GM12878 (cell line): ENCODE measurements at regions not wholly inside any gene's neighbourhood (a gene's known extent, or its start where the extent isn't known, plus 50 kb on each side); places are given as distances from the start of the nearest gene placed in this dataset.

Source experiments
- ATAC-seq: fragments of 200-7000 bp; cut with Tn5 transposase; 3 replicates; pipeline ENCODE4 v1.9.1; 2020; ENCODE audit warnings: mild to moderate bottlenecking, moderate library complexity
- BruUV-seq: library from RNA; stranded (reverse); fragments of 400-500 nt; replicated peaks from 2 replicates; lab custom pipeline; 2021; lab: Mats Ljungman, UMichigan
- CTCF ChIA-PET: fragments of 300-600 bp; sonication (Branson Sonifier 250); formaldehyde crosslinking; extraction: SDS; loops from one replicate; lab custom pipeline; 2021; ENCODE audit warnings: inconsistent platforms; lab: Yijun Ruan, JAX
- POLR2A ChIA-PET: fragments of 350-600 bp; formaldehyde crosslinking; extraction: SDS; loops from one replicate; lab custom pipeline; 2021; ENCODE audit warnings: inconsistent platforms; lab: Charles Lee
- RAD21 ChIA-PET: fragments of 300-600 bp; sonication (Branson Sonifier 250); formaldehyde crosslinking; loops from one replicate; lab custom pipeline; 2023; ENCODE audit warnings: antibody characterized with exemption; ENCODE audit not compliant: unreplicated experiment; lab: Charles Lee
- SMC1A ChIA-PET: fragments of 300-600 bp; sonication (Branson Sonifier 250); formaldehyde crosslinking; loops from one replicate; lab custom pipeline; 2023; ENCODE audit not compliant: unreplicated experiment, uncharacterized antibody; lab: Charles Lee
- DNase-seq: peaks from one replicate; pipeline ENCODE4 v3.0.0-alpha.2; 2011; ENCODE audit warnings: low read depth, low spot score
- FAIRE-seq: peaks from 3 replicates; lab custom pipeline; 2011; peaks lifted over from hg19 to GRCh38; lab: Jason Lieb, UNC
- H2AFZ ChIP-seq: 2 replicates; pipeline ENCODE4 v1.6.0; 2011; ENCODE audit warnings: low read depth, low read length, control low read depth; ENCODE audit not compliant: control insufficient read depth
- H3K27ac ChIP-seq: 2 replicates; pipeline ENCODE4 v1.5.1; 2011; ENCODE audit warnings: control low read depth; ENCODE audit not compliant: control insufficient read depth, insufficient read depth
- H3K27me3 ChIP-seq, 2 experiments: replicated peaks in 1 of 2; 2 replicates each; pipeline versions ENCODE4 v1.6.0 to v1.6.1; 2011; ENCODE audit warnings: low read length in 1 of 2; ENCODE audit not compliant: control insufficient read depth in 2 of 2, insufficient read depth in 2 of 2
- H3K36me3 ChIP-seq, 2 experiments: 2 replicates each; pipeline ENCODE4 v1.5.1; 2011; ENCODE audit warnings: low read length in 1 of 2; ENCODE audit not compliant: control insufficient read depth in 2 of 2, insufficient read depth in 2 of 2
- H3K4me1 ChIP-seq: 2 replicates; pipeline ENCODE4 v1.6.1; 2011; ENCODE audit warnings: mild to moderate bottlenecking, low read length, moderate library complexity, mixed read lengths; ENCODE audit not compliant: control insufficient read depth, insufficient read depth
- H3K4me2 ChIP-seq: 2 replicates; pipeline ENCODE4 v1.6.0; 2011; ENCODE audit warnings: control low read depth; ENCODE audit not compliant: control insufficient read depth, insufficient read depth
- H3K4me3 ChIP-seq: fragments of 200-600 bp; sonication (generic); 2 replicates; pipeline ENCODE4 v1.5.1; 2016
- H3K79me2 ChIP-seq: 2 replicates; pipeline ENCODE4 v1.6.0; 2011; ENCODE audit warnings: low read length; ENCODE audit not compliant: control insufficient read depth, insufficient read depth
- H3K9ac ChIP-seq: 2 replicates; pipeline ENCODE4 v1.8.0; 2011; ENCODE audit warnings: low read length, control low read depth, mixed read lengths; ENCODE audit not compliant: control insufficient read depth, insufficient read depth
- H3K9me3 ChIP-seq: replicated peaks from 3 replicates; pipeline ENCODE4 v1.5.1; 2011; ENCODE audit warnings: mild to moderate bottlenecking, low read length; ENCODE audit not compliant: control insufficient read depth, insufficient read depth
- H4K20me1 ChIP-seq: 2 replicates; pipeline ENCODE4 v1.6.0; 2011; ENCODE audit not compliant: control insufficient read depth, insufficient read depth
- CHD1 ChIP-seq: IDR thresholded peaks from 2 replicates; pipeline ENCODE4 v1.6.1; 2012; ENCODE audit warnings: low read depth, low read length, improper control_type of control experiment
- ETV6 ChIP-seq, 2 experiments: fragments of 450-650 bp in 1 of 2; IDR thresholded peaks in 1 of 2; conservative IDR thresholded peaks in 1 of 2; 2 replicates each; pipeline ENCODE4 v1.6.1; 2014; ENCODE audit warnings: antibody characterized with exemption in 1 of 2, borderline replicate concordance in 1 of 2, low read depth in 1 of 2, mild to moderate bottlenecking in 1 of 2, moderate library complexity in 1 of 2
- FOXK2 ChIP-seq: fragments of 450-650 bp; IDR thresholded peaks from 2 replicates; pipeline ENCODE4 v1.6.1; 2017; ENCODE audit warnings: mild to moderate bottlenecking, moderate library complexity
- PML ChIP-seq: IDR thresholded peaks from 2 replicates; pipeline ENCODE4 v1.6.1; 2012; ENCODE audit warnings: low read length, inconsistent platforms
- SMAD5 ChIP-seq: IDR thresholded peaks from 2 replicates; pipeline ENCODE4 v1.6.1; 2016; ENCODE audit warnings: antibody characterized with exemption, low read depth
- STAT3 ChIP-seq: IDR thresholded peaks from 2 replicates; pipeline ENCODE4 v1.6.1; 2011; ENCODE audit warnings: low read depth, low read length, improper control_type of control experiment
- TARDBP ChIP-seq: IDR thresholded peaks from 2 replicates; pipeline ENCODE4 v1.6.1; 2016; ENCODE audit warnings: borderline replicate concordance
- YY1 ChIP-seq: IDR thresholded peaks from 2 replicates; pipeline ENCODE4 v1.6.1; 2011; ENCODE audit warnings: low read depth, mild to moderate bottlenecking, low read length
- ZZZ3 ChIP-seq: IDR thresholded peaks from 2 replicates; pipeline ENCODE4 v1.6.1; 2011; ENCODE audit warnings: low read depth; ENCODE audit not compliant: control insufficient read depth, insufficient read length
- WGBS: methylation state at CpG from one replicate; pipeline ENCODE4 v1.1.6; 2016; ENCODE audit warnings: low lambda C conversion rate; ENCODE audit not compliant: insufficient replicate concordance, insufficient coverage; ENCODE audit errors: missing lambda C conversion rate; 5-methylcytosine and 5-hydroxymethylcytosine counted together
- in situ Hi-C: fragments of 300-500 bp; cut with MboI; formaldehyde crosslinking; loops from 9 replicates; pipeline ENCODE4 v1.14.3; 2018; ENCODE audit warnings: mixed read lengths
- intact Hi-C: fragments of 100-400 bp; cut with micrococcal nuclease; formaldehyde crosslinking; loops from one replicate; pipeline ENCODE4 v1.14.2; 2022; ENCODE audit not compliant: unreplicated experiment
- TF ChIP-seq, protein P1 (sequence below): fragments of 150-350 bp; IDR thresholded peaks from 2 replicates; pipeline ENCODE4 v1.6.1; 2014; ENCODE audit warnings: mild to moderate bottlenecking, low read depth, low read length
- TF ChIP-seq, protein P2 (sequence below): IDR thresholded peaks from 2 replicates; pipeline ENCODE4 v1.6.1; 2011; ENCODE audit warnings: low read depth, low read length, improper control_type of control experiment, borderline replicate concordance
- TF ChIP-seq, protein P3 (sequence below): fragments of 150-350 bp; IDR thresholded peaks from 2 replicates; pipeline ENCODE4 v1.6.1; 2016; ENCODE audit warnings: low read depth, low read length

DNA sequence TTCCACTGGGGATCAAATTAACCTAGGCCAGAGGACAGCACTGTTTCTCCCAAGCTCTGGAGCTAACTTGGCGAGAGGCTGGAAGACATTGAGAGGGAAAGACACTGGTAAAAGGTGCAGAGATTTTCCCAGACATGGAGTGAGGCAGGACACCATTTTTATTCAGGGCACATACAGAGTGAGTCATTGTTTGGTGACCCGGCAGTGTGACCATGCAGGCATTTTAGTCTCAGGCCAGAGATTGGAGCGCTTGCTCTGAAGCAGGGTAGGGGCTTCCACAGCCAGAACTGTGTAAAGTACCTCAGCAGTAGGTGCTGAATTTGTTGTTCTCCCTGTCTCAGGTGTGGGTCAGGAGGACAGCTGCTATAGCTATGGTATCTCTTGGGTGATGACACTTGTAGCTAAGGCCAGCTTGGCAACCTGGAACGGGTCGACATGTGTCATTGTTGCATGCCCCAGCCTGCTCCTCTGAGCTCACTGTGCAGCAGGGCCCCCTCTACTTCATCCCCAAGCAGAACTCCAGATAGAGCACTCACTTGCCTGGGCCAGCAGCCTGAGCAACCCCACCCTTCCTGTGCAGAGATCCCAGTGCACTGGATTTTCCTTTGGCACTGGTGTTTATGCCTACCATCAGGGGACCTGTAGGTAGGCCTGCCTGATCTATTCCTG is 79.8 kb upstream of the ATP8A1 start (continued):
- TF ChIP-seq FOXK2 (no peak), CHD1 (no peak)
- TF ChIP-seq, all 136 proteins: peak for 0

DNA sequence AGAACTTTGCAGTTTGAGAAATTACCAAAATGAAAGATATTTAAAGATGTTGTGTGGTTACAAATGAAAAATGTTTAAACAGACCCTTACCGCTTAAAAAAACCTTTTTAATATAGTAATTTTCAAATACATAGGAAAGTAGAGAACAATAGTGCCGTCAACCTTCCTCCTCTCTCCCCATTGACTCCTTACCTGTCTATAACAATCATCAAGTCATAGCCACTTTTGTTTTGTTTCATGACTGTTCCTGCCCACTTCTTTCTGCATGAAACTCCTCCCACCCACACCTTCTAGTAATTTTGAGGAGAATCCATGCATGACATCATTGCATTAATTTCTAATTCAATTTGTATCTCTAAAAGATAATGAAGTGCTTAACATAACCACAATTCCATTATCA is 76.5 kb upstream of the ATP8A1 start:
- RAD21 ChIA-PET: no interaction called here
- H3K36me3 ChIP-seq: no peaks in the 10 kb centered on the region

More for the DNA sequence above, 76.5 kb upstream of the ATP8A1 start:
- ChIA-PET POLR2A (no interaction called here), SMC1A (no interaction called here), CTCF (no interaction called here)
- 51% methylated on average over 2 of the region's 2 CpGs for WGBS
- Histone ChIP-seq H4K20me1 (no peaks in the 10 kb centered on the region), H3K9me3 (no peaks in the 10 kb centered on the region; the same call in 2 of the 3 replicates), H3K27me3 (no peaks in the 10 kb centered on the region), H2AFZ (no peak overlapping the region), H3K4me1 (no peaks in the 10 kb centered on the region), H3K4me3 (no peak overlapping the region), H3K4me2 (no peak overlapping the region), H3K79me2 (no peaks in the 10 kb centered on the region), H3K27ac (no peak overlapping the region), H3K9ac (no peak overlapping the region)
- FAIRE-seq (no peak), DNase-seq (no peak), ATAC-seq (peak; percentile 57)
- no peak for TF ChIP-seq TARDBP
- no peak for TF ChIP-seq STAT3
- TF ChIP-seq ETV6 (conservative IDR thresholded peaks at IDR 0.05 in 1 of 2, IDR thresholded peaks at IDR 0.05 in 1 of 2; ENCODE audit: borderline replicate concordance in 1 of 2, low read depth in 1 of 2): no peak
- TF ChIP-seq, protein P1, sequence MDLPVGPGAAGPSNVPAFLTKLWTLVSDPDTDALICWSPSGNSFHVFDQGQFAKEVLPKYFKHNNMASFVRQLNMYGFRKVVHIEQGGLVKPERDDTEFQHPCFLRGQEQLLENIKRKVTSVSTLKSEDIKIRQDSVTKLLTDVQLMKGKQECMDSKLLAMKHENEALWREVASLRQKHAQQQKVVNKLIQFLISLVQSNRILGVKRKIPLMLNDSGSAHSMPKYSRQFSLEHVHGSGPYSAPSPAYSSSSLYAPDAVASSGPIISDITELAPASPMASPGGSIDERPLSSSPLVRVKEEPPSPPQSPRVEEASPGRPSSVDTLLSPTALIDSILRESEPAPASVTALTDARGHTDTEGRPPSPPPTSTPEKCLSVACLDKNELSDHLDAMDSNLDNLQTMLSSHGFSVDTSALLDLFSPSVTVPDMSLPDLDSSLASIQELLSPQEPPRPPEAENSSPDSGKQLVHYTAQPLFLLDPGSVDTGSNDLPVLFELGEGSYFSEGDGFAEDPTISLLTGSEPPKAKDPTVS: no peak
- TF ChIP-seq PML: no peak
- no peak for TF ChIP-seq ZZZ3
- TF ChIP-seq, protein P2, sequence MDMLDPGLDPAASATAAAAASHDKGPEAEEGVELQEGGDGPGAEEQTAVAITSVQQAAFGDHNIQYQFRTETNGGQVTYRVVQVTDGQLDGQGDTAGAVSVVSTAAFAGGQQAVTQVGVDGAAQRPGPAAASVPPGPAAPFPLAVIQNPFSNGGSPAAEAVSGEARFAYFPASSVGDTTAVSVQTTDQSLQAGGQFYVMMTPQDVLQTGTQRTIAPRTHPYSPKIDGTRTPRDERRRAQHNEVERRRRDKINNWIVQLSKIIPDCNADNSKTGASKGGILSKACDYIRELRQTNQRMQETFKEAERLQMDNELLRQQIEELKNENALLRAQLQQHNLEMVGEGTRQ: no peak
- no peak for TF ChIP-seq SMAD5
- TF ChIP-seq, protein P3, sequence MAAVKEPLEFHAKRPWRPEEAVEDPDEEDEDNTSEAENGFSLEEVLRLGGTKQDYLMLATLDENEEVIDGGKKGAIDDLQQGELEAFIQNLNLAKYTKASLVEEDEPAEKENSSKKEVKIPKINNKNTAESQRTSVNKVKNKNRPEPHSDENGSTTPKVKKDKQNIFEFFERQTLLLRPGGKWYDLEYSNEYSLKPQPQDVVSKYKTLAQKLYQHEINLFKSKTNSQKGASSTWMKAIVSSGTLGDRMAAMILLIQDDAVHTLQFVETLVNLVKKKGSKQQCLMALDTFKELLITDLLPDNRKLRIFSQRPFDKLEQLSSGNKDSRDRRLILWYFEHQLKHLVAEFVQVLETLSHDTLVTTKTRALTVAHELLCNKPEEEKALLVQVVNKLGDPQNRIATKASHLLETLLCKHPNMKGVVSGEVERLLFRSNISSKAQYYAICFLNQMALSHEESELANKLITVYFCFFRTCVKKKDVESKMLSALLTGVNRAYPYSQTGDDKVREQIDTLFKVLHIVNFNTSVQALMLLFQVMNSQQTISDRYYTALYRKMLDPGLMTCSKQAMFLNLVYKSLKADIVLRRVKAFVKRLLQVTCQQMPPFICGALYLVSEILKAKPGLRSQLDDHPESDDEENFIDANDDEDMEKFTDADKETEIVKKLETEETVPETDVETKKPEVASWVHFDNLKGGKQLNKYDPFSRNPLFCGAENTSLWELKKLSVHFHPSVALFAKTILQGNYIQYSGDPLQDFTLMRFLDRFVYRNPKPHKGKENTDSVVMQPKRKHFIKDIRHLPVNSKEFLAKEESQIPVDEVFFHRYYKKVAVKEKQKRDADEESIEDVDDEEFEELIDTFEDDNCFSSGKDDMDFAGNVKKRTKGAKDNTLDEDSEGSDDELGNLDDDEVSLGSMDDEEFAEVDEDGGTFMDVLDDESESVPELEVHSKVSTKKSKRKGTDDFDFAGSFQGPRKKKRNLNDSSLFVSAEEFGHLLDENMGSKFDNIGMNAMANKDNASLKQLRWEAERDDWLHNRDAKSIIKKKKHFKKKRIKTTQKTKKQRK: no peak
- no peak for TF ChIP-seq YY1
- TF ChIP-seq FOXK2: no peak
- no TSS peak for BruUV-seq
- intact Hi-C loops (no loop called here), in situ Hi-C loops (no loop called here)
